ENCODE measurements at regions not wholly inside any gene's neighbourhood (a gene's known extent, or its start where the extent isn't known, plus 50 kb on each side); places are given as distances from the start of the nearest gene placed in this dataset.

DNA sequence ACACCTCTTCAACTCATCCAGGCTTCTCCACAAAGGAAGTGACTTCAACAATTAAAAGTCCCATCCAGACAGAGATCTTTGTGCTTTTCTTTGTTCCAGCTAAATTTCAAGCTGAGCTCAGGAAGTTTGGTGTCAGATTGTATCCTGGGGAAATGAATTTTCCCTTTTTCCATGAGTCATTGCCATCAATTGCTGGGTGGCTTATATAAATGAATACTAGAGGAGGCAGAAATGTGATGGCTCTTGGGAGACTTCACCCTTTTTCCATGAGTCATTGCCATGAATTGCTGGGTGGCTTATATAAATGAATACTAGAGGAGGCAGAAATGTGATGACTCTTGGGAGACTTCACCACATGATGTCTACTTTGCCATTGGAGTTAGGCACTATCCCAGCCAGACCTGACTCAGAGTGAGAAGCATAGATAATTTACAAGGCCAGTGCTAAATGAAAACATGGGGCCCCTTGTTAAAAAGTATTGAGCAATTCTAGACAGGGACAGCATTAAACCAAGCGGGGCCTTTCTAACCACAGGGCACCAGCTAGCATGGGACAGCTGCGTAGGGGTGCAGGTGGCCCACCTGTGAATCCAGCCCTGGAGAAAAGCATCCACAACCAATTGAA, 339.2 kb upstream of the PODXL start:
- peak; percentile 93 for DNase-seq (ENCODE audit: low read depth)
- in situ Hi-C loops (cut with HindIII; ENCODE audit: low pct_unique_long_range_greater_than_20kb, low sequenced_read_pairs): no loop called here

DNA sequence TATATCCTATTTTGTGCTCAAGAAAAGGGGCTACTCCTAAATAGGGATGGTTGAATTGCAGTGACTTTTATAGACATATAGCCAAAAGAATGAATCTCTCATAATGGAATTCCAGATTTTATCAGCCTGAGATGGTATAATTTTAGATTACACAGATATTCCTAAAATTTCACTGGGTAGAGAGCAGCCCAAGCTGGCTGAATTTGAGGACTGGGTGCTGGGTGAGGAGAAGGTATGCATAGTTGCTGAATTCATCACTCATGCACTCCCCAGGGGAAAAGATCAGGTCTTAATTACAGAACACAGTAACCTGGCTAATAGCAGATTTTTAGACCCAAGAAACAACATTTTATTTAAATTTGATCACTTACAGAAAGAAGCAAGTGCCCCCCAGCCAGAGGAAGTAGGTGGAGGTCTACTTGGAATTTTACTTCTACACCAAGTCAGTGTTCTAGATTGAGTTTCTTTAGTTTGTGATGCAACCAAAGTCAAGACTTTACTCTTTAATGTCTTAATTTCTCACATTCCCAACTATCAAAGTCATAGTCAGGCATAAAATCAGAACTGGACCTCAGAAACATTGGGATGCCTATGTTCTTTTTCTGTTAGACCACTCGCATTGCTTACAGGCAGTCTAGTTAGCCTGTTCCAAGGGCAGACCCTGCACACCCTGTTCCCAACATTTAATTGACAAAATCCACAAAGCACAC, 337.4 kb upstream of the PODXL start:
- DNase-seq (ENCODE audit: low read depth): no peak
- in situ Hi-C loops (cut with HindIII; ENCODE audit: low pct_unique_long_range_greater_than_20kb, low sequenced_read_pairs): no loop called here

DNA sequence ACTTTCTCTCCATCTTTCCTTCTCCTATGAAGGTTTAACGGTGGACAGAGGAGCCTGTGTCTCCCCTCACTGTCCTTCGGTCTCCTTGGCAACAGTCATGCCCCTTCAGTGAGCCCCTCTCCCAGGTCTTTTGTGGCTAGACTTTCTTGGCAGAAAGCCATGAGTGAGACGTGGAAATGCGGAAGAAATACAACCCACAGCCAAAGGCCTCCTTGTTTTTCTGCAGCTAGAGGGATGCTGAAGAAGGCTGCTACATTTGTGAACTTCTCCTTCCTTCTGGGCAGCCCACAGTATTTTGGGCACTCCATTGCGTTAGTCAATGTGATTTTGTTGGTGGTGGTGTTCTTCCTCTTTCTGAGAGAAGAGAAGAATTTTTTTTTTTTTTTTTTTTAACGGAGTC, 333.7 kb upstream of the PODXL start:
- in situ Hi-C loops (cut with HindIII; ENCODE audit: low pct_unique_long_range_greater_than_20kb, low sequenced_read_pairs): no loop called here
- DNase-seq (ENCODE audit: low read depth): no peak

DNA sequence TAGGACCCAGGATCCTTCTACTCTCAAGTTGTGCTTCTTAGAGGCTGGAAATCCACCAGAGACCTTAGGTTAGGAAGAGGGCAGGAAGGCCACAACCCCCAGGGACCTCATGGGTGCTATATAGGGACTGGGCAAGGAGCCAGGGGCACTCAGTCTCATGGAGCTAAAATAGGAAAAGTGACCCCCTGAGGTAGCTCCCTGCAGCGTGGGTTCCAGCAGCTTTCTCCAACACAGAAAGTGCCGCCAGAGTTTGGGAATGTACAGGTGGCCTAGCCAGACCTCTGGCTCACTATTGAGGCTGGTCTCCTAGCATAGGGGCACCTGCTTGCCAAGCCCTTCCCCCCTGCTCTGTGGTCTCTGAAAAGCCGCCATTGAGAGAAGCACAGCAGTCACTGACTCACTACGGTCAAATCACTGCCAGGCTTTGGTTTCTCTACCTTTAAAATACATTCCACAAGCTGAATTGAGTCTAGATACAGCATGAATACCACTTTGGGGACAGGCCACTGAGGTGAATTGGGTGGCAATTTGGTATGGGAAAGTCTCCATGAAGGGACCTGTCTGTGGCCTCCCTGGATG, 333.2 kb upstream of the PODXL start:
- DNase-seq (ENCODE audit: low read depth): no peak
- in situ Hi-C loops (cut with HindIII; ENCODE audit: low pct_unique_long_range_greater_than_20kb, low sequenced_read_pairs): no loop called here

DNA sequence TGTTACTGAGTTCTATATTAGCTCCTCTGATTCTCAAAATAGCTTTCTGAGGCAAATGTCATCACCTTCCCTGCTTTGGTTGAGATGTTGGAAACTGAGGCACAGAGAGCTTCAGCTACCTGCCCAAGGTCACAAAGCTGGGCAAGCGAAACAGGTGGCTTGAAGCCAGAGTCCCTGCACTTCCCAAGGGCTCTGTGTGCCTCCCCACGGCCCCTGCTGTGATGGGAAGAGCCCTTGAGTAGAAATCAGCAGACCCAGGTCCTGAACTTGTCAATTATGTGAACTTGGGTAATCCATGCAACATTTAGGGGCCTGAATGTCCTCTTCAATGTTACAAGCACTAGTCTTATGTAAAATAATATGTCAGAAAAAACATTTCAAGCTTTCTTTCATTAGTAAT, 327.3 kb upstream of the PODXL start:
- in situ Hi-C loops (cut with HindIII; ENCODE audit: low pct_unique_long_range_greater_than_20kb, low sequenced_read_pairs): no loop called here
- no peak for DNase-seq (ENCODE audit: low read depth)

DNA sequence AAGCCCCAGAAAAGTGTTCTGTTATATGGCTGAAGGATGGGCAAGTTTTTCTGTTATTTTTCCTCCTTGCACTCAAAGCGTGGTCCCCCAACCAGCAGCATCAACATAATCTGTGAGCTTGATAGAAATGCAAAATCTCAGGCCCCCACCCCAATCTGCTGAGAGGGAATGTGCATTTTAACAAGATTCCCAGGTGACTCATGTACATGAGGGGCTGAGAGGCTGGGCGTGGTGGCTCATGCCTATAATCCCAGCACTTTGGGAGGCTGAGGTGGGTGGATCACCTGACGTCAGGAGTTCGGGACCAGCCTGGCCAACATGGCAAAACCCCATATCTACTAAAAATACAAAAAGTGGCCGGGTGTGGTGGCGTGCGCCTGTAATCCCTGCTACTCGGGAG, 326.8 kb upstream of the PODXL start:
- DNase-seq (ENCODE audit: low read depth): no peak
- in situ Hi-C loops (cut with HindIII; ENCODE audit: low pct_unique_long_range_greater_than_20kb, low sequenced_read_pairs): no loop called here

DNA sequence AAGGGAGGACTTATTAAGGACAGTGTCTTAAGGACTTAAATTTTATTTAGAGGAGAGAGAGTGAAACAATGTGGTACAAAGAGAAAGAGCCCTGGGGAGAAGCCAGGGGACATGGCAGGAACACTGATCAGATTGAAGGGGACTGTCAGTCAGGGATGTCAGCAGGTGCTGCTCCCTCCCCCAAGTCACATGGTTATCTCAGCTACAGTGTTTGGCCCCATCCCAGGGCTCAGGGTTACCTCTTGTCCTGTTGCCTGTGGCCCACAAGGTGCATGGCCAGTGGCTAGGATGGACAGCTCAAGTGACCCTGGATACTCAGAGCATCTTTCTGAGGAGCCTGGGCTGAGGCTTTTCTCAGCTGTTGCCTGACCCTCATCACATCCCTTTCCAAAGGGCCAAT, 325.9 kb upstream of the PODXL start:
- in situ Hi-C loops (cut with HindIII; ENCODE audit: low pct_unique_long_range_greater_than_20kb, low sequenced_read_pairs): no loop called here
- no peak for DNase-seq (ENCODE audit: low read depth)

DNA sequence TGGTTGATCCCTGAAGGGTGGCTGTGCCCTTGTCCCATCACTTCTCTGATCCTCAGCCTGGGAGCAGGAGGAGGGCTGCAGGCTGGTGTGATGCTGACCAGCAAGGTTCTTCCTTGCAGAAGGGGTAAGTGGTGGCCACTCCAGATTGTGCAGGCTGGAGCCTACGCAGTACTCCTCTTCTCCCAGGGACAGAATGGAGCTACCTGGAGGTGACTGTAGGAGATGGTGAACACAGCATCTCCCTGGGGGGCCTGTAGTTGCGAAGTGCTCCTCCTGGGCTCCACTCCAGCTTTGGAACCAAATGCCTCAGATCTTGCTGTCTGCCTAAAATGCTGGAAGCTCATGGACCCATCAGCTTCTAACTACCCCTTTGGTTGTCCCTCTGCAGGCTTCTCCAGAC, 323.6 kb upstream of the PODXL start:
- DNase-seq (ENCODE audit: low read depth): no peak
- in situ Hi-C loops (cut with HindIII; ENCODE audit: low pct_unique_long_range_greater_than_20kb, low sequenced_read_pairs): no loop called here

DNA sequence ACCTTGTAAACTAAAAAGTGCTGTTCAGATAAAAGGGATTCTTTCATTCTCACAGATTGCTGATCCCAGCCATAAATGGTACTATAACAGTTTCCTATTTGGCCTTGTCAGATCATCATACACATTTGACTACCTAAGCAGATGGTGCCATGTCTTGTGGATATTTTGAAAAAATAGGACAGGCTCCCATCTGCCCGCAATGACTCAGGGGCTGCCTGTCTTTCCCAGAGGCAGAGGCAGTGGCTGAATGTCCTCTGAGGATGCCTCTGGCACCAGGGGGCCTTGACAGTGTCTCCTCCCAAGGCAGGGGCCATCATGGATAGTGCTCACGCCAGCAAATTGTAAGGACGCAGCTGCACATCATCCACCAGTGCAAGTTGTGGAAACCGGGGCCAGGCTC, 323.0 kb upstream of the PODXL start:
- in situ Hi-C loops (cut with HindIII; ENCODE audit: low pct_unique_long_range_greater_than_20kb, low sequenced_read_pairs): no loop called here
- no peak for DNase-seq (ENCODE audit: low read depth)

DNA sequence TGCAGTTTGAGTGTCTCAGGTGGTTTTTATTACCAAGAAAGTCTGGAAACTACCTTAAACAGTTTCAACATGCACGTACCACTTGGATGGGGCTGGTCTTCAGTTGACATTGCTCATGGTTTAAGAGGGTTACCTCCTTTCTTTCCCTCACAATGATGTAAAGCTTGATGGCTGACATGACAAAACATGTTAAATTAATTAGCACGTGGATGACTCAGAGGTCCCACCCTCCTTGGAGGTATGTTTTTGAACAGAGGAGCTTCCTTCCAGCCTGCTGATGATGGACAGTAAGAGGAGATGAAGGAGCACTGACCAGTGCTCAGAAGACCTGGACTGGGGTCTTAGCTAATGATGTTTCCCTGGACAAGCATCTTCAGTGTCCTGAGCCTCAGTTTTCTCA, 322.3 kb upstream of the PODXL start:
- in situ Hi-C loops (cut with HindIII; ENCODE audit: low pct_unique_long_range_greater_than_20kb, low sequenced_read_pairs): no loop called here
- DNase-seq (ENCODE audit: low read depth): no peak

DNA sequence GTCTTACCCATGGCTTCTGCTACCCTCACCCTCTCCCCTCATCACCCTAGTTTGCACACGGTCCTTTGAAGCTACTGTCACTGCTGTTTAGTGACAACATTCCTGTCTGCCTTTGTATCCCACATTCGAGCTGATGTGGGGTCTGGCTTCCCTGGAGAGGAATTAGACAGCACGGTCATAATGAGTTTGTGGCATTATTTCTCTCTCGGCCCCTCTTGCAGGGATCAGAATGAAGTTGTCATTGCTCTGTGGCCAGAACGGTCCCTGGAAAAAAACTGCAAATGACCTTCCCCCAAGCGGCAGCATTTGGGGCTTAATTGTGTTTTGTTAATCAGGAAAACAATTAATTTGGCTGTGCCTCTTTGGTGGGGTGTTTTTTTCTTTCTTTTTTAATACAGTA, 317.2 kb upstream of the PODXL start:
- in situ Hi-C loops (cut with HindIII; ENCODE audit: low pct_unique_long_range_greater_than_20kb, low sequenced_read_pairs): no loop called here
- DNase-seq (ENCODE audit: low read depth): no peak

DNA sequence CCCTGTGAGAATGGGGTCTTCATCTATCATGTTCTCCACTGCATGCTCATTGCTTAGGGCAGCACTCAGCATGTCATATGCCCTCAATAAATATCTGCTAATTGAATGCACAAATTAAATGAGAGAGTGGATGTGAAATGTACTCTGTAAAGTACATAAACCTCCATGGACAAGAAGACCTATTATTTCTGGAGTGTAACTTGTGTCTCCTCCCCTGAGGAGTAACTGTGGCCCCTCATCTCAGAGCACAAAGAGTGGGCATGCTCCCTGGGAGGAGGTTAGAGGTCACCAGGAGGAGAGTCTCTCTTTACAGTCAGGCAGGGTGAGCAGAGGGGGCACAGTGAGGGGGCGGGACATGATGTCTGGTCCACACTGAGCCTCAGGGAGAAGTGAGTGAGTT, 313.6 kb upstream of the PODXL start:
- DNase-seq (ENCODE audit: low read depth): no peak
- in situ Hi-C loops (cut with HindIII; ENCODE audit: low pct_unique_long_range_greater_than_20kb, low sequenced_read_pairs): no loop called here

DNA sequence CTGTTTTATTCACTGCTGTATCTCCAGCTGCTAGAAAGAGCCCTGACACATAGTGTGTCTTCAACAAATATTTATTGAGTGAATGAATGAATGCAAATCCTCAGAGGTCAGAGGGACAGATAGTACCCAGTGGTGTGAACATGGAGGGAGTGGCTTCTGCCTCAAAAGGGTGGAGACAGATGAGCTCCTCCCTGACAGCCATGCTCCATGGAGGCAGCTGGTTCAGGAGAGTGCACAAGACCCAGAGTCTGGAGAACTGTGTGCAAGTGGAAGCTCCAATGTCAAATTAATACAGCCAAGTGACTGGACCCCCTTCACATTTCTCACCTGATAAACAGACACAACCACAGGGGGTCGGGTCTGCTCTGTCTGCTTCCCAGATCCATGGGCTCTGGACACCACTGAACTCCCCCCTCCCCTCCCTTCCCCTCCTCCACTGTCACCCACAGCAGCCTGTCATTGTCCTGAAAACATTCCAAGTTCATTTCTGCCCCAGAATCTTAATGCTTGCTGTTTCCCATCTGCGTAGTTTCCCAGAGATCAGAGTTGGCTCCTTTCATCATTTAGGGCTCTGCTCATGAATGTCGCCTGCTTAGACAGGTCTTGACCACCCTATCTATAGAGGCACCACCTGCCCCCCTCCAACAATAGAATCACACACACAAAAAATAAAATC, 312.9 kb upstream of the PODXL start:
- in situ Hi-C loops (cut with HindIII; ENCODE audit: low pct_unique_long_range_greater_than_20kb, low sequenced_read_pairs): no loop called here

DNA sequence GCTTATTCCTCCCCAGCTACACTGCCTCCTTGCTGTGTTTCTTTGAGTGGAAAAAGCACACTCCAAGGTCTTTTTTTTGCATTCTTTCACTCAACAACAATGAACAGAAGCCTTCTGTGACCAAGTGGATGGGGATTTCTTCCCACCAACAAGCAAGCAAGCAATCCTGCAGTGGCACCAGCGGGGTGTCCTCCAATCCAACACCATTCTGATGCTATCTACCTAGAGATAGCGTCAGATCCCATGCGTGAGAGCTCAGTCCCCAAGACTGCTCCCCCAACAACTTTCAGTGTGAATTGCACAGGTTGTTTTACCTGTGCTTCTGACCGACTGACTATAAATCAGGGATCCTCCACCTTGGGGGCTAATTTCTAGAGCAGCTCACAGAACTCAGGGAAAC, 311.0 kb upstream of the PODXL start:
- DNase-seq (ENCODE audit: low read depth): no peak
- in situ Hi-C loops (cut with HindIII; ENCODE audit: low pct_unique_long_range_greater_than_20kb, low sequenced_read_pairs): no loop called here

More for the DNA sequence above, 312.9 kb upstream of the PODXL start:
- no peak for DNase-seq (ENCODE audit: low read depth)

DNA sequence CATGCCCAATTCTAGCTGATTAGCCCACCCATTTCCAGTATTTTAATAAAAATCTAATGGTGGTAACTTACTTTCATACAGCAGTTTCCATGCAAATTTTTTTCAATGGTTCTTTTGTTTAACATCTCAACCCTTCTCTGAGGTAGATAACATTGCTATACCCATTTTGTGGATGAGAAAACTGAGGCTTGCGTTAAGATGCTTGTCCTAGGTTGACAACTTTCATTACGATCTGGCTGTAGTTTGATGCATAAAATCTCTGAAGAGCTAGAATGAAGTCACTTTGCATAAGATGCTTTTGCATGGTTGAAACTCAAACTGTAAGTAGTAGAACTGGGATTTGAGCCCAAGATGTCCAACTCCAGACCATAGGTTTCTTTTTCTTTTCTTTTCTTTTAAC, 309.5 kb upstream of the PODXL start:
- DNase-seq (ENCODE audit: low read depth): no peak
- in situ Hi-C loops (cut with HindIII; ENCODE audit: low pct_unique_long_range_greater_than_20kb, low sequenced_read_pairs): no loop called here

DNA sequence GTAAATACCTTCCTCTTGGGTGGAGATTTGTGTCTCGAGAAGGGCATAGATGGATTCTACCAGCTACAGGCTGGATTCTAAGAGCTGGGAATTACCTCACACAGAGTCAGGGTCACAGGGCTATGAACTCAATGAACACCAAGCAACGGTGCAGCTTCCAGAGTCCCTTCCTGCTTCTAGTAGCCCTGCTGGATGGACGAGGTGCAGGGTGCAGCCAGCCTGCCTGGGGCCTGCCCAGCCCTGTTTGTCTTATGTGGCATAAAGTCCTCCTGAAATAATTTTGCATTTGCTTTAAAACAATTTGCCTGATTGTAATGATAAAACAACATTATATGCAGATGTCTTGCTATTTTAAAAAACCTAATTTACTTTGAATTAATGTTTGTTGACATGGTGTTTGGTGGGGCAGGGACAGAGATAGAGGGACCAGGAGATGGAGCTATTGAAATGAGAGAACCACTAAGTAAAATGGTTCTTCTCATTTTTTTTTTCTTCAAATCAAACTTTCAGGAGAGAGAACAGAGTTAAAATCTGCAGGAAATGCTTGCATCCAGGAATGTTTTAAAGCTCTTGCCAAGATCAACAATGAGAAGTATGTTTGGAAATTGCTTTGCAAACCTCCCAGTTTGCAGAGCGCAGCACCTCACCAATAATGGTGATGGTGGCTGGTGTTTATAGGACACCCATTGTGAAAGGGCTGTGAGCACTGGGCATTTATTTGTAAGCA, 305.4 kb upstream of the PODXL start:
- DNase-seq (ENCODE audit: low read depth): peak; percentile 43
- in situ Hi-C loops (cut with HindIII; ENCODE audit: low pct_unique_long_range_greater_than_20kb, low sequenced_read_pairs): no loop called here

DNA sequence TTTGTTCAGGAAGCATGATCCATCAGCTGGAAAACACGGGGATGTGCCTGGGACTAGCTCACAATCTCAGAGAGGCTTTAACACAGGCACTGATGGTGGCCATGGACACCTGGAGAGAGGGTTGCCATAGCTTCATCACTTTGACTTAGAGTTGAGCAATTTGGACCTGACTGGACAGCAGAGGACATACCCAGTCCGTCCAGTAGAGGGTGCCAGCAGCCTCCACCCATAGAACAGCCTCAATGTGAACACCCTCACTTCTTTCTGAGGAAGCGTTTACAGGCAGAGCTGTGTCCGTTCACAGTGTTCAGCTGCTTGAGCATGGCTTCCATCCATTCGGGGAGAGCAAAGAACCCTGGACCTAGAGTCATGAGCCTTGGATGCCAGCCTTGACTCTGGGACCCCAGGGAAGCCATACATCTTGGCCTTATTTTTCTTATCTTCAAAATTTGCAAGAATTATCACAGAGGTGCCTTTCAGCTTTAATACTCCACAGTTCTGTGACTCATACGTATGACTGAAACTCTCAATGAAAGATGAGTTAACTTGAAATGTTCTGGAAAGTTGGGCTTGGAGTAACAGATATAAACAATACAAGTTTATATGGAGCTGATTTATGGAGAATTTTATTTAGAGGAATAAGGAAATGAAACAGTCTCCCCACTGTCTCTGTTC, 302.9 kb upstream of the PODXL start:
- DNase-seq (ENCODE audit: low read depth): peak; percentile 51
- in situ Hi-C loops (cut with HindIII; ENCODE audit: low pct_unique_long_range_greater_than_20kb, low sequenced_read_pairs): no loop called here

DNA sequence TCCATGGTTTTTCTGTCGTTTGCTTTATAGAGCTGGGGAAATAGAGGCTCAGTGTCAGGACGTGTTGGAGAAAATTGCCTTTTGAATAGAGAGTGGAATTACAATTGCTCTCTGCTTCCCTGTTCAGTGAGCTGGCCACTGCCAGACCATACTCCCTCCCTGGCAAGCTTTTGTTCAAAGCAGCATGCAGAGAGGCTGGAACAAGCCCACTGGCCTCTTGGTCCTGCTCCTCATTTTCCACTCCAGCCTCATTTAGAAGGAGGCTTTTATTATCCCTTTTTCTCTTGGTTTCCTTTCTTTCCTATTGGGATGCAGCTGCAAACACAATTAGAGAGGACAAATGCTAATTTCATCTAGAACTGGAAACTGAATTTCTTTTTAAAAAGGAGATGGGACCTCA, 302.2 kb upstream of the PODXL start:
- no peak for DNase-seq (ENCODE audit: low read depth)
- in situ Hi-C loops (cut with HindIII; ENCODE audit: low pct_unique_long_range_greater_than_20kb, low sequenced_read_pairs): no loop called here

All from Caki2 (cell line).